HCEC 1CT (cell line): ENCODE measurements at regions not wholly inside any gene's neighbourhood (a gene's known extent, or its start where the extent isn't known, plus 50 kb on each side); places are given as distances from the start of the nearest gene placed in this dataset.
"Not testable (repeated sequence)": the region's sequence is repeated elsewhere in the genome, so short reads cannot be mapped to it uniquely, and the experiment has no call there.

Experiments used
- DNase-seq: peaks from one replicate; pipeline ENCODE4 v3.0.0-alpha.2; 2017

- DNase-seq = peak; percentile 38
These were observed 1188.0 kb upstream of the ALCAM start for GRCh38 chr3:104178680-104179079.

GRCh38 chr3:104180906-104181305 is 1185.8 kb upstream of the ALCAM start:
- peak; percentile 61 for DNase-seq

- peak; percentile 9 for DNase-seq
These were observed 1176.0 kb upstream of the ALCAM start for GRCh38 chr3:104190681-104191080.

GRCh38 chr3:104198131-104198530 is 1168.6 kb upstream of the ALCAM start:
- no peak for DNase-seq

GRCh38 chr3:104206925-104207324 is 1159.8 kb upstream of the ALCAM start:
- DNase-seq = peak; percentile 8

- no peak for DNase-seq
These were observed 1152.4 kb upstream of the ALCAM start for GRCh38 chr3:104214277-104214676.

GRCh38 chr3:104214937-104215336 is 1151.8 kb upstream of the ALCAM start:
- peak; percentile 6 for DNase-seq

GRCh38 chr3:104219046-104219445 is 1147.7 kb upstream of the ALCAM start:
- not testable (repeated sequence) for DNase-seq

- DNase-seq = no peak
These were observed 1132.1 kb upstream of the ALCAM start for GRCh38 chr3:104234442-104235194.

- peak; percentile 2 for DNase-seq
These were observed 1122.0 kb upstream of the ALCAM start for GRCh38 chr3:104244680-104245220.

- peak; percentile 5 for DNase-seq
These were observed 1121.4 kb upstream of the ALCAM start for GRCh38 chr3:104245261-104245660.

GRCh38 chr3:104245981-104246380 is 1120.7 kb upstream of the ALCAM start:
- peak; percentile 1 for DNase-seq

- no peak for DNase-seq
These were observed 1109.2 kb upstream of the ALCAM start for GRCh38 chr3:104257486-104257885.

GRCh38 chr3:104263477-104263876 is 1103.2 kb upstream of the ALCAM start:
- no peak for DNase-seq

- DNase-seq = not testable (repeated sequence)
These were observed 1100.5 kb upstream of the ALCAM start for GRCh38 chr3:104266219-104266618.

- no peak for DNase-seq
These were observed 1096.9 kb upstream of the ALCAM start for GRCh38 chr3:104269771-104270170.

- peak; percentile 37 for DNase-seq
These were observed 1093.6 kb upstream of the ALCAM start for GRCh38 chr3:104273046-104273649.

GRCh38 chr3:104275199-104275598 is 1091.5 kb upstream of the ALCAM start:
- no peak for DNase-seq

- peak; percentile 77 for DNase-seq
These were observed 1087.1 kb upstream of the ALCAM start for GRCh38 chr3:104279617-104280016.

- DNase-seq = no peak
These were observed 1085.0 kb upstream of the ALCAM start for GRCh38 chr3:104281713-104282112.

- DNase-seq = no peak
These were observed 1080.1 kb upstream of the ALCAM start for GRCh38 chr3:104286645-104287044.

GRCh38 chr3:104291437-104291851 is 1075.3 kb upstream of the ALCAM start:
- peak; percentile 37 for DNase-seq

GRCh38 chr3:104291878-104292277 is 1074.8 kb upstream of the ALCAM start:
- DNase-seq = peak; percentile 11

- no peak for DNase-seq
These were observed 1069.1 kb upstream of the ALCAM start for GRCh38 chr3:104297617-104298016.
